ENCODE measurements at regions not wholly inside any gene's neighbourhood (a gene's known extent, or its start where the extent isn't known, plus 50 kb on each side); places are given as distances from the start of the nearest gene placed in this dataset.
"Not testable (repeated sequence)": the region's sequence is repeated elsewhere in the genome, so short reads cannot be mapped to it uniquely, and the experiment has no call there.

DNA sequence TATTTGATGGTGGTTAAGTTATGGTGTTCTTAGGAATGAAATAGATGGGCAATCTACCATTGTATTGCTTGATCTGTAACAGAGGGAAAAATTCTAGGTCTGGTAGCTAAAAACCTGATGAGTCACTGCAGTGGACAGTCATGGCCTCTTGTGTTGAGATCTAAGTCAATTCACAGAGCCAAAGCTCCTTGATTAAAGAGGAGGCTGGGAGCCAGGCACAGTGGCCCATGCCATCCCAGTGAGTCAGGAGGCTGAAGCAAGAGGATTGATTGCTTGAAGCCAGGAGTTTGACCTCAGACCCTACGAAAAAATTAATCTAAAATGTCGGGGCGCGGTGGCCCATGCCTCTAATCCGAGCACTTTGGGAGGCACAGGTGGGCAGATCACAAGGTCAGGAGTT lies 67.1 kb upstream of the KPNA3 start:
- Mint-ChIP-seq H3K4me1 (ENCODE audit: low read depth) (peaks cover 24% of the 10 kb centered on the region), H3K27ac (ENCODE audit: unreplicated experiment) (peak overlapping the region; percentile 41), H3K36me3 (ENCODE audit: low read depth) (no peaks in the 10 kb centered on the region), H3K9me3 (ENCODE audit: low read depth) (peaks cover 2% of the 10 kb centered on the region), H3K27me3 (ENCODE audit: low read depth) (no peaks in the 10 kb centered on the region), H3K4me3 (ENCODE audit: unreplicated experiment) (no peak overlapping the region)
- TF ChIP-seq, protein P1, sequence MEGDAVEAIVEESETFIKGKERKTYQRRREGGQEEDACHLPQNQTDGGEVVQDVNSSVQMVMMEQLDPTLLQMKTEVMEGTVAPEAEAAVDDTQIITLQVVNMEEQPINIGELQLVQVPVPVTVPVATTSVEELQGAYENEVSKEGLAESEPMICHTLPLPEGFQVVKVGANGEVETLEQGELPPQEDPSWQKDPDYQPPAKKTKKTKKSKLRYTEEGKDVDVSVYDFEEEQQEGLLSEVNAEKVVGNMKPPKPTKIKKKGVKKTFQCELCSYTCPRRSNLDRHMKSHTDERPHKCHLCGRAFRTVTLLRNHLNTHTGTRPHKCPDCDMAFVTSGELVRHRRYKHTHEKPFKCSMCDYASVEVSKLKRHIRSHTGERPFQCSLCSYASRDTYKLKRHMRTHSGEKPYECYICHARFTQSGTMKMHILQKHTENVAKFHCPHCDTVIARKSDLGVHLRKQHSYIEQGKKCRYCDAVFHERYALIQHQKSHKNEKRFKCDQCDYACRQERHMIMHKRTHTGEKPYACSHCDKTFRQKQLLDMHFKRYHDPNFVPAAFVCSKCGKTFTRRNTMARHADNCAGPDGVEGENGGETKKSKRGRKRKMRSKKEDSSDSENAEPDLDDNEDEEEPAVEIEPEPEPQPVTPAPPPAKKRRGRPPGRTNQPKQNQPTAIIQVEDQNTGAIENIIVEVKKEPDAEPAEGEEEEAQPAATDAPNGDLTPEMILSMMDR (IDR thresholded peaks at IDR 0.05): no peak
- DNase-seq (ENCODE audit: low spot score): no peak

DNA sequence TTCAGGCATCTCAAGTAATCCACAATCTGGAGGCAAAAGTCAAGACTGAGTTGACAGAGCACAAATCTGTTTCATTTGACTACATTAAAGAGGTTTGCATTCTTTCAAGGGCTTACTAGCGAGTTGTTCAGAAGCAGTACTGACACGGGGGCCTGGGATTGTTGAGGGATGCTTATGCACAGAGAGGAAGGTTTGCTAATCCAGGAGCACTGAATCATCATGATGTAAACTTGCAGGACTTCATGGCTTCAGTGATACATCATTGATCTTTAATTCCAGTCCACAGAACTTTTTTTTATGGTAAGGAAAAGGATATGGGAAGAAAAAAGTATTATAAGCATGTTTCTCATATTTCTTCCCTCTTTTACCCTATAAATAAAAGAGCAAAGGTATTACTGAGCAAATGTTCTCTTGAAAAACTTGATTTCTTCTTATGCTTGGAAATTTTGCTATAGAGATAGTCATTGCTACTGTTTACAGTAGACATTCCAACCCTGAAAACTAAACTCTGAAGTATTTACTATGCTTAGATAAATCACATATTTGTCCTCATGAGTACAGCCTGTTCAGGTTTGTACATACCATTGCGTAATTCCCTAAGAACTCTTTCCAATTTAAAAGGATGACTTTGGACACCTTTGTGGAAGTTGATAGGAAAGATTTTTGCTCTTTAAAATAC lies 65.8 kb upstream of the KPNA3 start:
- Mint-ChIP-seq H3K27me3 (ENCODE audit: low read depth) (no peaks in the 10 kb centered on the region), H3K4me1 (ENCODE audit: low read depth) (peaks cover 24% of the 10 kb centered on the region), H3K27ac (ENCODE audit: unreplicated experiment) (peak overlapping the region; percentile 72), H3K4me3 (ENCODE audit: unreplicated experiment) (no peak overlapping the region), H3K9me3 (ENCODE audit: low read depth) (peaks cover 8% of the 10 kb centered on the region), H3K36me3 (ENCODE audit: low read depth) (no peaks in the 10 kb centered on the region)
- TF ChIP-seq, protein P1 (IDR thresholded peaks at IDR 0.05): no peak
- no peak for DNase-seq (ENCODE audit: low spot score)

DNA sequence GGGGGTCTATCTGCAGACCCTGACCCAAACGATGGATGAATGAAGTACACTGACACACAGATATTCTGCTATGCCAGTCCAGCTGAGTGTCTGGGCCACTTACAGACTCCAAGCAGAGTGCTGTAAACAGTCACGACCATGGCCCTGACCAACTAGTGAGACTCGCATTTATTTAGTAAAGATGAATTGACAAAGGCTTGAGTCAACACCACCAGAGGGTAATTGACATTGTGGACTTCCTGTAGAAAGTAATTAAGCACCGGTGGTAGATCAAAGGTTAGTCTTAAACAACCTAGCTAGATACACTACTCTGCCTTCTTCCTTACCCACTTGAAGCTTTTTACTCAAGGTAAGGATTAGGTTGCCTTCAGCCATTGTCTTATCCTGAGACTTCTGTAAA lies 63.4 kb upstream of the KPNA3 start:
- no peak for DNase-seq (ENCODE audit: low spot score)
- no peak overlapping the region for H3K4me3 Mint-ChIP-seq (ENCODE audit: unreplicated experiment)
- TF ChIP-seq, protein P1 (IDR thresholded peaks at IDR 0.05): no peak
- no peaks in the 10 kb centered on the region for H3K27me3 Mint-ChIP-seq (ENCODE audit: low read depth)
- H3K36me3 Mint-ChIP-seq (ENCODE audit: low read depth): no peaks in the 10 kb centered on the region
- peaks cover 8% of the 10 kb centered on the region for H3K9me3 Mint-ChIP-seq (ENCODE audit: low read depth)
- peaks cover 24% of the 10 kb centered on the region for H3K4me1 Mint-ChIP-seq (ENCODE audit: low read depth)
- H3K27ac Mint-ChIP-seq (ENCODE audit: unreplicated experiment): no peak overlapping the region

DNA sequence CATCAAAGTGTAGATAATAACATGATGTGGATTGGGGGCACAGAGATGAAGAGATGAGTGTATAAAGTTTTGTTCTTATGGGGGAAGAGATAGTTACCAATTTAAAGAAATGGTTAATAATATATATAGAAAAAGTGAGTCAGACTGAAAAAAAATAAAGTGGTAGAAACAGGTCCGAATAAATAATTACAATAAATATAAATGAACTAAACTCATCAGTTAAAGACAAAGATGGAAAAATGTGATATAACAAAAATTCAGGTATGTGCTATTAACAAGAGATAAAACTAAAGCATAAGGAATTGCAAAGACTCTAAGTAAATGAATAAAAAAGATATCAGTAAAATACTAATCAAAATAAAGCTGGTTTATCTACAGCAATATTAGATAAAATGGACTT lies 61.1 kb upstream of the KPNA3 start:
- Mint-ChIP-seq H3K4me1 (ENCODE audit: low read depth) (peaks cover 12% of the 10 kb centered on the region), H3K4me3 (ENCODE audit: unreplicated experiment) (no peak overlapping the region), H3K27ac (ENCODE audit: unreplicated experiment) (no peak overlapping the region), H3K36me3 (ENCODE audit: low read depth) (no peaks in the 10 kb centered on the region), H3K27me3 (ENCODE audit: low read depth) (no peaks in the 10 kb centered on the region), H3K9me3 (ENCODE audit: low read depth) (peaks cover 8% of the 10 kb centered on the region)
- no peak for DNase-seq (ENCODE audit: low spot score)
- TF ChIP-seq, protein P1 (IDR thresholded peaks at IDR 0.05): no peak

DNA sequence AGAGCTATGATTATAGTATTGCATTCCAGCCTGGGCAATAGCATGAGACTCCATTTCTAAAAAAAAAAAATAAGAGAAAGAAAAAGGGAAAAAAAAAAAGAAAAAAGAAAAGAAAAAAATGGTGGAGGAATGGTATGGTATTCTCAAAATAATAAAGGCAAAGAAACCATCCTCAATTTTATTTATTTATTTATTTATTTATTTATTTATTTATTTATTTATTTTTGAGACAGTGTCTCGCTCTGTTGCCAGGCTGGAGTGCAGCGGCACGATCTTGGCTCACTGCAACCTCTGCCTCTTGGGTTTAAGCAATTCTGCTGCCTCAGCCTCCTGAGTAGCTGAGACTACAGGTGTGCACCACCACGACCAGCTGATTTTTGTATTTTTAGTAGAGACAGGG lies 60.0 kb upstream of the KPNA3 start:
- H3K4me1 Mint-ChIP-seq (ENCODE audit: low read depth); H3K4me3 Mint-ChIP-seq (ENCODE audit: unreplicated experiment); H3K27ac Mint-ChIP-seq (ENCODE audit: unreplicated experiment); H3K27me3 Mint-ChIP-seq (ENCODE audit: low read depth); H3K36me3 Mint-ChIP-seq (ENCODE audit: low read depth); DNase-seq (ENCODE audit: low spot score); H3K9me3 Mint-ChIP-seq (ENCODE audit: low read depth): not testable (repeated sequence)

DNA sequence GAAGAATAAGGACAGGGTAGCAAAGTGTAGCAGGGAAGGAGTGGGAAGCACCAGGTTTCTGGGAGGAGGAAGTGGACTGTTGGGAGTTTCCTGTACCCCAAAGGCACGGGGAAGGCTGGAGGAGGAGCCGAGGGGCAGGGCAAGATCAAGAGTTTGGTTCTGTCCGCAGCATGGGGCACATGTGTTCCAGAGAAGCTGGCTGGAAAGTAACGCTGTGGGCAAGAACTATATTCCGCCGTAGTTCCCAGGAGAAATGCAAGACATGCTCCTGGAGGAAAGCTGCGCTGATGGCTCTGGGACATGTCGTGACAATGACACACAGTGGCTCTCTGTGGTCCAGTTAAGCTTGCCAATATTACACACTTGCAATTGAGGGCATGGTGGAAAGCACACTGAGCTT lies 51.7 kb upstream of the KPNA3 start:
- no peak for DNase-seq (ENCODE audit: low spot score)
- Mint-ChIP-seq H3K4me1 (ENCODE audit: low read depth) (peaks cover 4% of the 10 kb centered on the region), H3K36me3 (ENCODE audit: low read depth) (no peaks in the 10 kb centered on the region), H3K27ac (ENCODE audit: unreplicated experiment) (no peak overlapping the region), H3K9me3 (ENCODE audit: low read depth) (no peaks in the 10 kb centered on the region), H3K4me3 (ENCODE audit: unreplicated experiment) (no peak overlapping the region), H3K27me3 (ENCODE audit: low read depth) (no peaks in the 10 kb centered on the region)
- TF ChIP-seq, protein P1 (IDR thresholded peaks at IDR 0.05): no peak

All from chondrocyte (in vitro differentiated cells).